ENCODE measurements at regions not wholly inside any gene's neighbourhood (a gene's known extent, or its start where the extent isn't known, plus 50 kb on each side); places are given as distances from the start of the nearest gene placed in this dataset.

GRCh38 chr1:112312879-112313278 is 83.1 kb upstream of the CTTNBP2NL start:
- H3K9me3 Mint-ChIP-seq (ENCODE audit: low read depth), result no peaks in the 10 kb centered on the region
- no peak overlapping the region for H3K4me3 Mint-ChIP-seq (ENCODE audit: low read depth)
- no peak for DNase-seq (ENCODE audit: low spot score, unreplicated experiment)
- peaks cover 50% of the 10 kb centered on the region for H3K27me3 Mint-ChIP-seq
- no peak overlapping the region for H3K27ac Mint-ChIP-seq
- H3K4me1 Mint-ChIP-seq (ENCODE audit: low read depth), result peaks cover 6% of the 10 kb centered on the region
- TF ChIP-seq CTCF (IDR thresholded peaks at IDR 0.05; ENCODE audit: unreplicated experiment), result no peak
- no peaks in the 10 kb centered on the region for H3K36me3 Mint-ChIP-seq (ENCODE audit: insufficient read depth)

GRCh38 chr1:112316254-112316913 is 79.6 kb upstream of the CTTNBP2NL start:
- no peak for TF ChIP-seq CTCF (IDR thresholded peaks at IDR 0.05; ENCODE audit: unreplicated experiment)
- H3K4me3 Mint-ChIP-seq (ENCODE audit: low read depth), result no peak overlapping the region
- H3K27me3 Mint-ChIP-seq, result peaks cover 31% of the 10 kb centered on the region
- DNase-seq (ENCODE audit: low spot score, unreplicated experiment), result no peak
- H3K9me3 Mint-ChIP-seq (ENCODE audit: low read depth), result no peaks in the 10 kb centered on the region
- no peaks in the 10 kb centered on the region for H3K36me3 Mint-ChIP-seq (ENCODE audit: insufficient read depth)
- H3K27ac Mint-ChIP-seq, result no peak overlapping the region
- peaks cover 6% of the 10 kb centered on the region for H3K4me1 Mint-ChIP-seq (ENCODE audit: low read depth)

- no peaks in the 10 kb centered on the region for H3K9me3 Mint-ChIP-seq (ENCODE audit: low read depth)
- no peak for DNase-seq (ENCODE audit: low spot score, unreplicated experiment)
- no peak overlapping the region for H3K4me3 Mint-ChIP-seq (ENCODE audit: low read depth)
- peaks cover 6% of the 10 kb centered on the region for H3K4me1 Mint-ChIP-seq (ENCODE audit: low read depth)
- H3K27me3 Mint-ChIP-seq, result peaks cover 28% of the 10 kb centered on the region
- no peaks in the 10 kb centered on the region for H3K36me3 Mint-ChIP-seq (ENCODE audit: insufficient read depth)
- no peak for TF ChIP-seq CTCF (IDR thresholded peaks at IDR 0.05; ENCODE audit: unreplicated experiment)
- no peak overlapping the region for H3K27ac Mint-ChIP-seq
Observed at GRCh38 chr1:112317140-112317539, 78.9 kb upstream of the CTTNBP2NL start.

GRCh38 chr1:112317611-112318062 is 78.4 kb upstream of the CTTNBP2NL start:
- peaks cover 6% of the 10 kb centered on the region for H3K4me1 Mint-ChIP-seq (ENCODE audit: low read depth)
- DNase-seq (ENCODE audit: low spot score, unreplicated experiment), result no peak
- no peaks in the 10 kb centered on the region for H3K36me3 Mint-ChIP-seq (ENCODE audit: insufficient read depth)
- TF ChIP-seq CTCF (IDR thresholded peaks at IDR 0.05; ENCODE audit: unreplicated experiment), result no peak
- no peak overlapping the region for H3K4me3 Mint-ChIP-seq (ENCODE audit: low read depth)
- H3K27ac Mint-ChIP-seq, result no peak overlapping the region
- H3K9me3 Mint-ChIP-seq (ENCODE audit: low read depth), result no peaks in the 10 kb centered on the region
- H3K27me3 Mint-ChIP-seq, result peaks cover 25% of the 10 kb centered on the region

GRCh38 chr1:112318263-112318662 is 77.8 kb upstream of the CTTNBP2NL start:
- H3K27ac Mint-ChIP-seq, result no peak overlapping the region
- peaks cover 6% of the 10 kb centered on the region for H3K4me1 Mint-ChIP-seq (ENCODE audit: low read depth)
- no peak for TF ChIP-seq CTCF (IDR thresholded peaks at IDR 0.05; ENCODE audit: unreplicated experiment)
- no peaks in the 10 kb centered on the region for H3K9me3 Mint-ChIP-seq (ENCODE audit: low read depth)
- no peak for DNase-seq (ENCODE audit: low spot score, unreplicated experiment)
- H3K4me3 Mint-ChIP-seq (ENCODE audit: low read depth), result no peak overlapping the region
- H3K36me3 Mint-ChIP-seq (ENCODE audit: insufficient read depth), result no peaks in the 10 kb centered on the region
- H3K27me3 Mint-ChIP-seq, result peaks cover 25% of the 10 kb centered on the region
